Naive thymus-derived CD4-positive, alpha-beta T cell (primary cell): ENCODE measurements at regions not wholly inside any gene's neighbourhood (a gene's known extent, or its start where the extent isn't known, plus 50 kb on each side); places are given as distances from the start of the nearest gene placed in this dataset.

ENCODE experiments used
- ATAC-seq: fragments of 150-1000 bp; cut with Tn5 transposase; 2 replicates; pipeline ENCODE4 v1.10.0; 2021; ENCODE audit warnings: mild to moderate bottlenecking, moderate library complexity
- CTCF ChIA-PET: fragments of 350-600 bp; sonication (Branson Sonifier 250); formaldehyde crosslinking; loops from one replicate; lab custom pipeline; 2021; ENCODE audit warnings: antibody characterized with exemption; lab: Charles Lee
- POLR2A ChIA-PET: fragments of 350-600 bp; sonication (Branson Sonifier 250); formaldehyde crosslinking; loops from one replicate; lab custom pipeline; 2021; ENCODE audit warnings: antibody characterized with exemption, inconsistent platforms; lab: Charles Lee
- DNase-seq, 9 donors: peaks; one replicate each; pipeline versions ENCODE4 v3.0.0 to v3.0.0-alpha.2; 2020 to 2022; ENCODE audit warnings: mixed read lengths in 1 of 9
- H3K27ac ChIP-seq: one replicate; pipeline ENCODE4 v1.7.0; 2013; ENCODE audit warnings: mild to moderate bottlenecking, low read depth, low read length, moderate library complexity
- H3K27me3 ChIP-seq, 2 donors: one replicate each; pipeline ENCODE4 v1.7.0; 2013; ENCODE audit warnings: low read length in 2 of 2, mild to moderate bottlenecking in 2 of 2, moderate library complexity in 2 of 2; ENCODE audit not compliant: control insufficient read depth in 2 of 2, insufficient read depth in 2 of 2
- H3K36me3 ChIP-seq, 3 experiments: 1 replicate in 2 of 3; 2 replicates in 1 of 3; pipeline ENCODE4 v1.7.0; 2013; ENCODE audit warnings: low read length in 3 of 3, mild to moderate bottlenecking in 3 of 3, moderate library complexity in 1 of 3; ENCODE audit not compliant: insufficient read depth in 3 of 3, control insufficient read depth in 2 of 3
- H3K4me1 ChIP-seq, 2 donors: one replicate each; pipeline ENCODE4 v1.7.0; 2013; ENCODE audit warnings: low read length in 2 of 2, mild to moderate bottlenecking in 2 of 2, moderate library complexity in 1 of 2; ENCODE audit not compliant: control insufficient read depth in 2 of 2, insufficient read depth in 2 of 2
- H3K4me3 ChIP-seq: 2 replicates; pipeline ENCODE4 v1.7.0; 2013; ENCODE audit warnings: mild to moderate bottlenecking, low read length
- H3K9me3 ChIP-seq, 3 experiments: 1 replicate in 2 of 3; 2 replicates in 1 of 3; pipeline ENCODE4 v1.7.0; 2013; ENCODE audit warnings: low read length in 3 of 3; ENCODE audit not compliant: control insufficient read depth in 2 of 3
- H3K27ac Mint-ChIP-seq, 9 donors: one replicate each; pipeline ENCODE4 v1.8.0; 2020 to 2022; ENCODE audit warnings: mixed read lengths in 9 of 9, mild to moderate bottlenecking in 8 of 9, moderate library complexity in 5 of 9, inconsistent platforms in 2 of 9
- H3K27me3 Mint-ChIP-seq, 5 donors: one replicate each; pipeline ENCODE4 v1.8.0; 2021 to 2022; ENCODE audit warnings: mixed read lengths in 5 of 5, mild to moderate bottlenecking in 1 of 5
- H3K36me3 Mint-ChIP-seq, 5 donors: one replicate each; pipeline ENCODE4 v1.8.0; 2020 to 2022; ENCODE audit warnings: mixed read lengths in 5 of 5, mild to moderate bottlenecking in 3 of 5, inconsistent platforms in 1 of 5
- H3K4me1 Mint-ChIP-seq, 7 donors: one replicate each; pipeline ENCODE4 v1.8.0; 2020 to 2022; ENCODE audit warnings: mixed read lengths in 7 of 7, mild to moderate bottlenecking in 3 of 7, inconsistent platforms in 1 of 7
- H3K4me3 Mint-ChIP-seq, 10 donors: one replicate each; pipeline ENCODE4 v1.8.0; 2020 to 2022; ENCODE audit warnings: mild to moderate bottlenecking in 10 of 10, mixed read lengths in 10 of 10, moderate library complexity in 6 of 10, inconsistent platforms in 2 of 10
- H3K9me3 Mint-ChIP-seq, 11 donors: one replicate each; pipeline ENCODE4 v1.8.0; 2020 to 2022; ENCODE audit warnings: mixed read lengths in 11 of 11, mild to moderate bottlenecking in 4 of 11, inconsistent platforms in 1 of 11, moderate library complexity in 1 of 11
- intact Hi-C, 2 donors: fragments of 100-400 bp; cut with micrococcal nuclease; formaldehyde crosslinking; loops; one replicate each; pipeline ENCODE4 v1.15.1; 2023

DNA sequence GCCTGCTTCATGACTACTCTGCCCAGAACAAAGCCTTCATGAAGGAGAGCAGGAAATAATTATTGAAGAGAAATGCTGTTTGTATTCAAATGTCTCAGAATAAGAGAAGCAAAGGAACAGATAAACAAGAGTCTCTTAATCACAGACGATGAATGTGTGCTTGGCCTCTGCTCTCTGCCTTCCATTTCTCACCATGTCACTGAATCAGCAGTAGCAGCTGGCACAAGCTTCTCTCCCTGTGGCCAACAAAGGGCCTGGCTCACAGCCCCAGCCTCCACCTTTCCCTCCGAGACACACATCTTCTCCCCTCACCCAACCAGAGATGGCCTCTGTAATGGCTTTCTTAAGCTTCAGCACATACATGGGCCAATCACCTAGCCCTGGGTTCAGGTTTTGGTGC lies 128.1 kb upstream of the SLIT3 start:
- no peak for DNase-seq
- intact Hi-C loops = no loop called here
- Histone ChIP-seq H3K36me3 (no peaks in the 10 kb centered on the region), H3K27me3 (no peaks in the 10 kb centered on the region), H3K4me3 (no peak overlapping the region), H3K9me3 (no peaks in the 10 kb centered on the region), H3K4me1 (no peaks in the 10 kb centered on the region), H3K27ac (no peak overlapping the region)
- peaks cover 0 to 11% (median 6%) of the 10 kb centered on the region in 5 donors for H3K27me3 Mint-ChIP-seq
- CTCF ChIA-PET = no interaction called here
- H3K9me3 Mint-ChIP-seq = peaks cover 0 to 4% (median 0%) of the 10 kb centered on the region in 11 donors
- no peak overlapping the region for H3K4me3 Mint-ChIP-seq
- POLR2A ChIA-PET = no interaction called here
- ATAC-seq = no peak
- no peaks in the 10 kb centered on the region for H3K4me1 Mint-ChIP-seq
- no peaks in the 10 kb centered on the region for H3K36me3 Mint-ChIP-seq
- no peak overlapping the region for H3K27ac Mint-ChIP-seq

- Mint-ChIP-seq H3K27ac (no peak overlapping the region), H3K9me3 (peaks cover 0 to 4% (median 0%) of the 10 kb centered on the region in 11 donors), H3K27me3 (peaks cover 0 to 15% (median 2%) of the 10 kb centered on the region in 5 donors), H3K4me3 (no peak overlapping the region), H3K4me1 (no peaks in the 10 kb centered on the region), H3K36me3 (no peaks in the 10 kb centered on the region)
- no peaks in the 10 kb centered on the region for H3K36me3 ChIP-seq
- intact Hi-C loops = no loop called here
- ChIA-PET POLR2A (no interaction called here), CTCF (no interaction called here)
- H3K4me3 ChIP-seq = no peak overlapping the region
- H3K9me3 ChIP-seq = no peaks in the 10 kb centered on the region
- no peaks in the 10 kb centered on the region for H3K4me1 ChIP-seq
- no peak for DNase-seq
- no peak for ATAC-seq
- H3K27me3 ChIP-seq = no peaks in the 10 kb centered on the region
- no peak overlapping the region for H3K27ac ChIP-seq
These were observed 125.8 kb upstream of the SLIT3 start for GRCh38 chr5:169426784-169427183.

DNA sequence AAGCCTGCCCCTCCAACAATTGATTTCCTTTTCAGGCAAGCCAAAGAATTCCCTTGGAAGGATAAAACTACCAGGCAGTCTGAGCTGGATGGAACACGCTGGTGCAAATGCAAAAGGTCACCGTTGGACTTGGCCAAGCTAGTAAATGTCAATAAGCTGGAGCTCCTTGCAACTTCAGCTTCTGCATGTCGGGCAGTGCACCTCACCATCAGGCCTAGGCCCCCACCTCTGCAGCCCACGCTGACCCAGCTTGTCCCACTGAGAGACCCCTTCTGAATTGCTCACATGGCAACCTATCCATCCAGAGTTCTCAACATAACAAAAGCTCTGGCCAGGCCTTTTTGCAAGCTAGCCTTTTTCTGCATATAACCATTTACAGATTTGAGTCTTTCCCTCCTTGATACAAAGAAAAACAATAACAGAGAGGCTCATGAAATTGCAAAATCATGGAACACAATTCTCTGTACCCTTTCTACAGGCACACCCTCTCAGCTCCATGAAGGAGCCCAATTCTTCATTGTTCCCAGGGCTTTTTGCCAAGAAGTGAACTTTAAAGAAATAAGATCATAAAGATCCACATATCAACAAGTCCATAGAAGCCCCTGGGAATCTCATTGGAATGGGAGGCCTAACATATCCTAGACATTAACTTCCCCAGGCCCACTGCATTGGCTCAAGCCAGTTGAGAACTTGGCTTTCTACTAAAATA lies 123.9 kb upstream of the SLIT3 start:
- CTCF ChIA-PET = no interaction called here

DNA sequence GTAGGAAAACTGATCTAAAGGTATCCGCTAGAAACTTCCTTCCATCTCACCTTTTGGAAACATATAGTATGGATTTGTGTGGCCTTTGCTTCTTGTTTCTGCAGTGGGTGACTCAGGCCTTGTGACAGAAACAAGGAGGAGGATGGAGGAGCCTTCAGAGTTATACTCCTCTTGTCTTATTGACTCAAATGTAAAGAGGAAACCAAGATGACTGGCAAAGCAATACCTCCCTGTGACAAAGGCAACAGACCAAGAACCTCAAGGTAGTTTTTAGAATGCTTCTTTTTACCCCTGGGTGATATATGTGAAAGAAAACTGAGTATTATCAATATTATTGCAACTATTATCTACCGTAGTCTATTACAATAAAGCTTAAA lies 123.3 kb upstream of the SLIT3 start:
- Histone ChIP-seq H3K27me3 (no peaks in the 10 kb centered on the region), H3K4me3 (no peak overlapping the region), H3K27ac (no peak overlapping the region), H3K4me1 (no peaks in the 10 kb centered on the region), H3K9me3 (no peaks in the 10 kb centered on the region), H3K36me3 (no peaks in the 10 kb centered on the region)
- H3K36me3 Mint-ChIP-seq = no peaks in the 10 kb centered on the region
- ChIA-PET CTCF (no interaction called here), POLR2A (no interaction called here)
- no peak overlapping the region for H3K27ac Mint-ChIP-seq
- intact Hi-C loops = no loop called here
- DNase-seq (no peak), ATAC-seq (no peak)
- H3K4me1 Mint-ChIP-seq = no peaks in the 10 kb centered on the region
- peaks cover 0 to 22% (median 0%) of the 10 kb centered on the region in 5 donors for H3K27me3 Mint-ChIP-seq
- H3K9me3 Mint-ChIP-seq = peaks cover 0 to 3% (median 0%) of the 10 kb centered on the region in 11 donors
- no peak overlapping the region for H3K4me3 Mint-ChIP-seq

More for the DNA sequence above, 123.9 kb upstream of the SLIT3 start:
- intact Hi-C loops = no loop called here
- Histone ChIP-seq H3K4me3 (no peak overlapping the region), H3K36me3 (no peaks in the 10 kb centered on the region), H3K4me1 (no peaks in the 10 kb centered on the region), H3K9me3 (no peaks in the 10 kb centered on the region), H3K27ac (no peak overlapping the region), H3K27me3 (no peaks in the 10 kb centered on the region)
- H3K9me3 Mint-ChIP-seq = peaks cover 0 to 4% (median 0%) of the 10 kb centered on the region in 11 donors
- H3K27ac Mint-ChIP-seq = no peak overlapping the region
- H3K36me3 Mint-ChIP-seq = no peaks in the 10 kb centered on the region
- no peak overlapping the region for H3K4me3 Mint-ChIP-seq
- H3K27me3 Mint-ChIP-seq = peaks cover 0 to 17% (median 2%) of the 10 kb centered on the region in 5 donors
- ATAC-seq (no peak), DNase-seq (no peak)
- no peaks in the 10 kb centered on the region for H3K4me1 Mint-ChIP-seq
- POLR2A ChIA-PET = no interaction called here

DNA sequence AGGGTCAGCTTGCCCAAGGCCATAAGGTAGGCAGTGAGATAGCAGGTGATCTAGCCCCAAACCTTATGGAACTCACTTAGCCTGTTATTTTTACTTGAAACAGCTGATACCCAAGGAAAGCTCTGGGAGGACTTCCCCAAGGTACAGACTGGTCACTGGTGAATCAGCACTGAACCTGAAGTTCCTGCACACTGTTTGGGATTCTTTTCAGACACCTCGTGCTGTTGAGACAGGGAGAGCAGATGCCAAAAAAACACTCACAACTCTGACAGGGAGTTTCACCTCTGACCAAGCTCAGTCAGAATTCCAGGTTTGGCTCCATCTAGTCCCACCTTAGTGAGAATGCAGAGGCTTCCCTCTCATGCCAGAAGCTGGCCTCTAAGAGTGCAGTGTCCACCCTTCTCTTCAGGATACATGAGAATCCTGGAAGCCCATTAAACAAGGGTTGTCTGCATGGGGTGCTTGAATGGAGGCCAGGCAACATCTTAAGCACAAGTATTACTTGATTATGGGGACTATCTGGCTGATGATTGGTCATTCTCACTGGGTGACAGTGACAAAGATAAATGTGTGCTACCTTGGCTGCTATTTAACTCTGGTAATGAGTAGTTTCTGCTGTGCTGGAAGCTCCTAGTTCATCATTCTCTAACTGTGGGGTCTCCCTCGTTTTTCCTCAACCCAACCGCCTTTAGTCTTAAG lies 122.8 kb upstream of the SLIT3 start:
- H3K27ac ChIP-seq = no peak overlapping the region
- Mint-ChIP-seq H3K36me3 (no peaks in the 10 kb centered on the region), H3K4me1 (no peaks in the 10 kb centered on the region), H3K9me3 (no peaks in the 10 kb centered on the region), H3K4me3 (no peak overlapping the region), H3K27me3 (peaks cover 0 to 22% (median 0%) of the 10 kb centered on the region in 5 donors), H3K27ac (no peak overlapping the region)
- H3K27me3 ChIP-seq = no peaks in the 10 kb centered on the region
- no peak for DNase-seq
- POLR2A ChIA-PET = no interaction called here
- CTCF ChIA-PET = no interaction called here
- H3K4me1 ChIP-seq = no peaks in the 10 kb centered on the region
- no peak overlapping the region for H3K4me3 ChIP-seq
- H3K9me3 ChIP-seq = no peaks in the 10 kb centered on the region
- ATAC-seq = no peak
- no peaks in the 10 kb centered on the region for H3K36me3 ChIP-seq
- intact Hi-C loops = no loop called here

GRCh38 chr5:169422087-169422486 lies 121.1 kb upstream of the SLIT3 start:
- no peaks in the 10 kb centered on the region for H3K9me3 ChIP-seq
- CTCF ChIA-PET = no interaction called here
- H3K27me3 ChIP-seq = no peaks in the 10 kb centered on the region
- intact Hi-C loops = no loop called here
- H3K36me3 ChIP-seq = no peaks in the 10 kb centered on the region
- no peak overlapping the region for H3K27ac ChIP-seq
- H3K4me1 ChIP-seq = no peaks in the 10 kb centered on the region
- Mint-ChIP-seq H3K36me3 (no peaks in the 10 kb centered on the region), H3K27me3 (peaks cover 0 to 26% (median 3%) of the 10 kb centered on the region in 5 donors), H3K9me3 (no peaks in the 10 kb centered on the region), H3K4me1 (no peaks in the 10 kb centered on the region), H3K4me3 (no peak overlapping the region), H3K27ac (no peak overlapping the region)
- H3K4me3 ChIP-seq = no peak overlapping the region
- POLR2A ChIA-PET = no interaction called here
- no peak for ATAC-seq
- DNase-seq = no peak

DNA sequence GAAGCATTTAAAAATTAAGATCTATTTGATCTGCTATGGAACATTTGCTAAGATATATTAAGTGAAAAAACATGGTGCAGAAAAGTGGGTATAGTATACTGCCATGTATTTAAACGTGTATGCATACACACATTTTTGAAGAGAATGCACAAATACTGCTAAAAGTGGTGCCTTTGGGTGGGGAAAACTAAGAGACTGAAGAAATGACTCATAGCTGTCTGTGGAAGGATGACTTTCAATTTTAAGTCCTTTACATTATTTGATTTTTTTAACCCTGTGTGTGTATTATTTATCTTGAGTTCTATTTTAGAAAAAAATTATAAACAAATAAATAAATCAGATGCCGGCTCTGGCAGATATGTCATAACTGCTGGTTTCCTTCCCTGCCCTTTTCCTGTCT lies 120.7 kb upstream of the SLIT3 start:
- H3K36me3 ChIP-seq = no peaks in the 10 kb centered on the region
- no peak for DNase-seq
- Mint-ChIP-seq H3K27me3 (peaks cover 0 to 25% (median 3%) of the 10 kb centered on the region in 5 donors), H3K36me3 (no peaks in the 10 kb centered on the region), H3K9me3 (no peaks in the 10 kb centered on the region), H3K4me3 (no peak overlapping the region), H3K27ac (no peak overlapping the region), H3K4me1 (no peaks in the 10 kb centered on the region)
- H3K4me1 ChIP-seq = no peaks in the 10 kb centered on the region
- H3K27ac ChIP-seq = no peak overlapping the region
- H3K9me3 ChIP-seq = no peaks in the 10 kb centered on the region
- POLR2A ChIA-PET = no interaction called here
- no peaks in the 10 kb centered on the region for H3K27me3 ChIP-seq
- intact Hi-C loops = no loop called here
- ATAC-seq = no peak
- CTCF ChIA-PET = no interaction called here
- no peak overlapping the region for H3K4me3 ChIP-seq
